ENCODE measurements at regions not wholly inside any gene's neighbourhood (a gene's known extent, or its start where the extent isn't known, plus 50 kb on each side); places are given as distances from the start of the nearest gene placed in this dataset.
"Not testable (repeated sequence)": the region's sequence is repeated elsewhere in the genome, so short reads cannot be mapped to it uniquely, and the experiment has no call there.

DNA sequence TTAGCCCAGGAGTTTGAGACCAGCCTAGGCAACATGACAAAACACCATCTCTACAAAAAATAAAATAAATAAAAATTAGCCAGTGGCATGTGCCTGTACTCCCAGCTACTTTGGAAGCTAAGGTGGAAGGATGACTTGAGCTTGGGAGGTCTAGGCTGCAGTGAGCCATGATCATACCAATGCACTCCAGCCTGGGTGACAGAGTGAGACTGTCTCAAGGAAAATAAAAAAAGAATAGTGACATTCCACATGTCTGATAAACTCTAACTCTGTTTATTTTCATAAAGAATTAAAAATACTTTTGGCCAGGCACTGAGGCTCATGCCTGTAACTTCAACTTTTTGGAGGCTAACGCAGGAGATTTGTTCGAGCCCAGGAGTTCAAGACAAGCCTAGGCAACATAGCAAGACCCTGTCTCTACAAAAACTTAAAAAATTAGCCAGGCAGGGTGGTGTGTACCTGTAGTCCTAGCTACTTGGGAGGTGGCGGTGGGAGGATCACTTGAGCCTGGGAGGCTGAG is 115.1 kb downstream of the GJA1 start:
- TF ChIP-seq, protein P1, sequence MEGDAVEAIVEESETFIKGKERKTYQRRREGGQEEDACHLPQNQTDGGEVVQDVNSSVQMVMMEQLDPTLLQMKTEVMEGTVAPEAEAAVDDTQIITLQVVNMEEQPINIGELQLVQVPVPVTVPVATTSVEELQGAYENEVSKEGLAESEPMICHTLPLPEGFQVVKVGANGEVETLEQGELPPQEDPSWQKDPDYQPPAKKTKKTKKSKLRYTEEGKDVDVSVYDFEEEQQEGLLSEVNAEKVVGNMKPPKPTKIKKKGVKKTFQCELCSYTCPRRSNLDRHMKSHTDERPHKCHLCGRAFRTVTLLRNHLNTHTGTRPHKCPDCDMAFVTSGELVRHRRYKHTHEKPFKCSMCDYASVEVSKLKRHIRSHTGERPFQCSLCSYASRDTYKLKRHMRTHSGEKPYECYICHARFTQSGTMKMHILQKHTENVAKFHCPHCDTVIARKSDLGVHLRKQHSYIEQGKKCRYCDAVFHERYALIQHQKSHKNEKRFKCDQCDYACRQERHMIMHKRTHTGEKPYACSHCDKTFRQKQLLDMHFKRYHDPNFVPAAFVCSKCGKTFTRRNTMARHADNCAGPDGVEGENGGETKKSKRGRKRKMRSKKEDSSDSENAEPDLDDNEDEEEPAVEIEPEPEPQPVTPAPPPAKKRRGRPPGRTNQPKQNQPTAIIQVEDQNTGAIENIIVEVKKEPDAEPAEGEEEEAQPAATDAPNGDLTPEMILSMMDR (IDR thresholded peaks at IDR 0.05; ENCODE audit: partially characterized antibody, unreplicated experiment), result no peak
- DNase-seq, result no peak
- H3K4me3 Mint-ChIP-seq (ENCODE audit: unreplicated experiment), result no peak overlapping the region
- H3K36me3 Mint-ChIP-seq (ENCODE audit: unreplicated experiment), result no peaks in the 10 kb centered on the region
- no peaks in the 10 kb centered on the region for H3K9me3 Mint-ChIP-seq (ENCODE audit: unreplicated experiment)
- no peak overlapping the region for H3K27ac Mint-ChIP-seq (ENCODE audit: unreplicated experiment)
- no peaks in the 10 kb centered on the region for H3K4me1 Mint-ChIP-seq (ENCODE audit: low read depth, unreplicated experiment)
- H3K27me3 Mint-ChIP-seq (ENCODE audit: unreplicated experiment), result no peaks in the 10 kb centered on the region

DNA sequence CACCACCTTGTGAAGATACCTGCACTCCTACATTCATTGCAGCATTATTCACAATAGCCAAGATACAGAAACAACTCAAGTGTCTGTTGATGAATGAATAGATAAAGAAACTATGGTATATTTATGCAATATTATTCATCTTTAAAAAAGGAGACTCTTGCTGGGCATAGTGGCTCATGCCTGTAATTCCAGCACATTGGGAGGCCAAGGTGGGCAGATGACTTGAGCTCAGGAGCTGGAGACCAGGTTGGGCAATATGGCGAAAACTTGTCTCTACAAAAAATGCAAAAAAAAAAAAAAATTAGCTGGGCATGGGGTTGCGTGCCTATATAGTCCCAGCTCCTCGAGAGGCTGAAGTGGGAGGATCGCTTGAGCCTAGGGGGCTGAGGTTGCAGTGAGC is 119.8 kb downstream of the GJA1 start:
- no peak overlapping the region for H3K4me3 Mint-ChIP-seq (ENCODE audit: unreplicated experiment)
- TF ChIP-seq, protein P1 (IDR thresholded peaks at IDR 0.05; ENCODE audit: partially characterized antibody, unreplicated experiment), result no peak
- H3K36me3 Mint-ChIP-seq (ENCODE audit: unreplicated experiment), result no peaks in the 10 kb centered on the region
- no peak overlapping the region for H3K27ac Mint-ChIP-seq (ENCODE audit: unreplicated experiment)
- no peaks in the 10 kb centered on the region for H3K9me3 Mint-ChIP-seq (ENCODE audit: unreplicated experiment)
- H3K27me3 Mint-ChIP-seq (ENCODE audit: unreplicated experiment), result no peaks in the 10 kb centered on the region
- DNase-seq, result no peak
- H3K4me1 Mint-ChIP-seq (ENCODE audit: low read depth, unreplicated experiment), result no peaks in the 10 kb centered on the region

DNA sequence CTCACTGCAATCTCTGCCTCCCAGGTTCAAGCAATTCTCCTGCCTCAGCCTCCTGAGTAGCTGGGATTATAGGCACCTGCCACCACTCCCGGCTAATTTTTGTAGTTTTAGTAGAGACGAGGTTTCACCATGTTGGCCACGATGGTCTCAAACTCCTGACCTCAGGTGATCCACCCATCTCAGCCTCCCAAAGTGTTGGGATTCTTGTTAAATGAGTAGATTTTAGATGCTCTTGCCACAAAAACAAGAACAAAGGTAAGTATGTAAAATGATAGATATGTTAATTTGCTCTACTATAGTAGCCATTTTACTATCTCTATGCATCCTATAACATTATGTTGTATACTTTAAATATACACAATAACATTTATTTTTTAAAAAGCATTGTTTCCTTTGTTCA is 120.7 kb downstream of the GJA1 start:
- H3K4me1 Mint-ChIP-seq (ENCODE audit: low read depth, unreplicated experiment); H3K36me3 Mint-ChIP-seq (ENCODE audit: unreplicated experiment); H3K27me3 Mint-ChIP-seq (ENCODE audit: unreplicated experiment); H3K27ac Mint-ChIP-seq (ENCODE audit: unreplicated experiment); DNase-seq; H3K9me3 Mint-ChIP-seq (ENCODE audit: unreplicated experiment); H3K4me3 Mint-ChIP-seq (ENCODE audit: unreplicated experiment): not testable (repeated sequence)

DNA sequence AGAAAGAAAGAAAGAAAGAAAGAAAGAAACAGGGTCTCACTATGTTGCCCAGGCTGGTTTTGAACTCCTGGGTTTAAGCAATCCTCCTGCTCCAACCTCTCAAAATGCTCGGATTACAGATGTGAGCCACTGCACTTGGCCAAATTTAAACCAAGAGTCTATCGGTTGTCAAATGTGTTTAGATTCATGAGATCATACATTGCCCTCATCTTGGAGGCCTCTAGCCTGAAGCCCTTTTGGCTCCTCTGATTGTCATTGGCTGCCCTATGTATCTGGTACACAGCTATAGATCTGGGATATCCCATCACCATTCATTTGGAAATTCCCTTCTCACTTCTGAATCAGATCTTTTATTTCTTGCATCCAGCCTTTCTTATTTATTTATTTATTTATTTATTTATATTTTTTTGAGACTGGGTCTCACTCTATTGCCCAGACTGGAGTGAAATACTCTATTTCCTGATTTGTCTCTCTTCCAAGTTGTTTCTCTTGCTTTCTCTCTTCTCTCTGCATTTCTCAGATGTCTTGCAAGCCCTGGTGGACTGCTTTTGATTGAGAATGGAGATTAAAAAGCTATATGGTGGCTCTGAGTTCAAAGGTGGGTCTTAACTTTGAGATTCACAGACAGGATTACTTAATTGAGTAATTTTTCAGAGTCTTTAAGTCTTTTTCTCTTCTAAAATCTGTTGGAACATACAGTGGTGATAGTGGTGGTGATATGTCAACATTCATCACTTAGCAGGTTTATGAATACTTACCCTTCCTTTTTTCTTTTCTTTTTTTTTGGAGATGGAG is 121.9 kb downstream of the GJA1 start:
- Mint-ChIP-seq H3K4me3 (ENCODE audit: unreplicated experiment) (no peak overlapping the region), H3K9me3 (ENCODE audit: unreplicated experiment) (no peaks in the 10 kb centered on the region), H3K27ac (ENCODE audit: unreplicated experiment) (no peak overlapping the region), H3K36me3 (ENCODE audit: unreplicated experiment) (no peaks in the 10 kb centered on the region), H3K27me3 (ENCODE audit: unreplicated experiment) (no peaks in the 10 kb centered on the region), H3K4me1 (ENCODE audit: low read depth, unreplicated experiment) (no peaks in the 10 kb centered on the region)
- no peak for DNase-seq
- TF ChIP-seq, protein P1 (IDR thresholded peaks at IDR 0.05; ENCODE audit: partially characterized antibody, unreplicated experiment), result no peak

DNA sequence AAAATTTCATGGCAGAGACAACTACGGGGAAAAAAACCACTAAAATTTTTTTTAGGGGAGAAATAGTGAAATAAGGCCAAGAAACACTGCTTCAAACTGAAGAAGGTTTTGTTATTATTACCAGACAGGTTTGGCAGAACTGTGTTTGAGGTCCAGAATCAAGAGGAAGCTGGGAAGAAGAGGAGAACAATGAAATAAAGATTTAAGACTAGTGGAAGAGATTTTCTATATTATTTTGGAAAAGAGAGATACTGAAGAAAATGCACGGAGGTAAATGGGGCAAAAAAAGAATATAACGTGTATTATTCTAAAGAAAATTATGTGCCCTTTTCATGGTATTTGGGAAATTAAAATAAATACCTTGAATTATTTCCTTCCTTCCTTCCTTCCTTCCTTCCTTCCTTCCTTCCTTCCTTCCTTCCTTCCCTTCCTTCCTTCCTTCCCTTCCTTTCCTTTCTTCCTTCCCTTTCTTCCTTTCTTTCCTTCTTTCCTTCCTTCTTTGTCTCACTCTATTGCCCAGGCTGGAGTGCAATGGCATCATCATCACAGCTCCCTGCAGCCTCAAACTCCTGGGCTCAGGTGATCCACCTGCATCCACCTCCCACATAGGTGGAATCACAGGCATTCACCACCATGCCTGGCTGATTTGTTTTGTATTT is 124.3 kb downstream of the GJA1 start:
- Mint-ChIP-seq H3K36me3 (ENCODE audit: unreplicated experiment) (peaks cover 6% of the 10 kb centered on the region), H3K9me3 (ENCODE audit: unreplicated experiment) (peaks cover 6% of the 10 kb centered on the region), H3K4me1 (ENCODE audit: low read depth, unreplicated experiment) (no peaks in the 10 kb centered on the region), H3K27me3 (ENCODE audit: unreplicated experiment) (no peaks in the 10 kb centered on the region), H3K4me3 (ENCODE audit: unreplicated experiment) (no peak overlapping the region), H3K27ac (ENCODE audit: unreplicated experiment) (no peak overlapping the region)
- no peak for DNase-seq
- TF ChIP-seq, protein P1 (IDR thresholded peaks at IDR 0.05; ENCODE audit: partially characterized antibody, unreplicated experiment), result no peak
